Esophagus squamous epithelium (tissue), 4 donors: ENCODE measurements at regions not wholly inside any gene's neighbourhood (a gene's known extent, or its start where the extent isn't known, plus 50 kb on each side); places are given as distances from the start of the nearest gene placed in this dataset.

Experiments
- POLR2A ChIP-seq, 4 donors: fragments of 450-650 bp; IDR thresholded peaks; one replicate each; pipeline ENCODE4 v1.6.1; 2017; ENCODE audit warnings: antibody characterized with exemption in 4 of 4, mild to moderate bottlenecking in 4 of 4, moderate library complexity in 3 of 4
- TF ChIP-seq, protein P1 (sequence below), 6 experiments: fragments of 450-650 bp in 4 of 6; fragments of 200-600 bp in 2 of 6; sonication (generic) in 2 of 6; IDR thresholded peaks; one replicate each; pipeline ENCODE4 v1.5.1; 2016 to 2019; ENCODE audit warnings: antibody characterized with exemption in 6 of 6, mild to moderate bottlenecking in 4 of 6, moderate library complexity in 4 of 6

DNA sequence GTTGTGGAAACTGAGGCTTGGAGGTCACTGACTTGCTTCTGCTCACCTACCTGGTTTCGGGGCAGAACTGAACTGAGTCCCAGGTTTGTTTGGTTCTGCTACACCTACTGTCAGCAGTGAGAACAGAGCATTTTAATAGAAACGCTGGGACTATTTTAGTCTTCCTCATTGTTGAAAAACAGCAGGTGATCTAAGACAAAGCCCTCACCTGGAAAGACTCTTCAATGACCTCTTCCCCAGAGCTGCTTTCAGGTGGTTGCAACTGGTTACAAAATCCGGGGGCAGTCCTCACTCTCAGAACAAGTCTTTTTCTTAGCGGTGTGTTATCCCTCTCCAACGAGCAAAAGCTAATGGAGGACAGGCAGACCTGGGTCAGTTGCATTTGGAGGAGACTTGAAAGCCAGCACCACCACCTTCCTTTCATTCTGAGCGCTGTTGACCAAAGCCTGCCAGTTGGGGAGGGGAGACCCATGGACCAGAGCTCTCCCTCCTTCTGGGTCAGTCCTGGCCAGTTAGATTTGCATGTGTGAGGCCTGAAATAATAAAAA, 217.0 kb downstream of the NCK2 start:
- TF ChIP-seq, protein P1, sequence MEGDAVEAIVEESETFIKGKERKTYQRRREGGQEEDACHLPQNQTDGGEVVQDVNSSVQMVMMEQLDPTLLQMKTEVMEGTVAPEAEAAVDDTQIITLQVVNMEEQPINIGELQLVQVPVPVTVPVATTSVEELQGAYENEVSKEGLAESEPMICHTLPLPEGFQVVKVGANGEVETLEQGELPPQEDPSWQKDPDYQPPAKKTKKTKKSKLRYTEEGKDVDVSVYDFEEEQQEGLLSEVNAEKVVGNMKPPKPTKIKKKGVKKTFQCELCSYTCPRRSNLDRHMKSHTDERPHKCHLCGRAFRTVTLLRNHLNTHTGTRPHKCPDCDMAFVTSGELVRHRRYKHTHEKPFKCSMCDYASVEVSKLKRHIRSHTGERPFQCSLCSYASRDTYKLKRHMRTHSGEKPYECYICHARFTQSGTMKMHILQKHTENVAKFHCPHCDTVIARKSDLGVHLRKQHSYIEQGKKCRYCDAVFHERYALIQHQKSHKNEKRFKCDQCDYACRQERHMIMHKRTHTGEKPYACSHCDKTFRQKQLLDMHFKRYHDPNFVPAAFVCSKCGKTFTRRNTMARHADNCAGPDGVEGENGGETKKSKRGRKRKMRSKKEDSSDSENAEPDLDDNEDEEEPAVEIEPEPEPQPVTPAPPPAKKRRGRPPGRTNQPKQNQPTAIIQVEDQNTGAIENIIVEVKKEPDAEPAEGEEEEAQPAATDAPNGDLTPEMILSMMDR (IDR thresholded peaks at IDR 0.05) = no peak
- TF ChIP-seq POLR2A (IDR thresholded peaks at IDR 0.05) = no peak
